Stimulated activated CD4-positive, alpha-beta T cell treated with anti-CD3 and anti-CD28 coated beads, Interleukin-1b, Interleukin-23, amount 100 ng/mL, for 48 hours (primary cell): ENCODE measurements at regions not wholly inside any gene's neighbourhood (a gene's known extent, or its start where the extent isn't known, plus 50 kb on each side); places are given as distances from the start of the nearest gene placed in this dataset.
"Not testable (repeated sequence)": the region's sequence is repeated elsewhere in the genome, so short reads cannot be mapped to it uniquely, and the experiment has no call there.

Experiments used
- DNase-seq: peaks from one replicate; pipeline ENCODE4 v3.0.0-alpha.2; 2020

DNA sequence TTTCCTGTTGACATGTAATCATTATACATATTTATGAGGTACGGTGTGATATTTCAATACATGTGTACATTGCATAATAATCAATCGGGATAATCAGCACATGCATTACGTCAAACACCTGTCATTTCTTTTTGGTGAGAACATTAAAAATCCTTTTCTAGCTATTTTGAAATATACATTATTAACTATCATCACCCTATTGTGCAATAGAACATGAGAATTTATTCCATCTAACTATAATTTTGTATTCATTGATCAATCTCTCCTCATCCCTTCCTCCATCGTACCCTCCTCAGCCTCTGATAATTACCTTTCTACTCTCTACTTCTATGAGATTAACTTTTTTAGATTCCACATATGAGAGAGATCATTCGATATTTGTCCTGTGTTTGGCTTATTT is 170.9 kb upstream of the GHR start:
- no peak for DNase-seq

DNA sequence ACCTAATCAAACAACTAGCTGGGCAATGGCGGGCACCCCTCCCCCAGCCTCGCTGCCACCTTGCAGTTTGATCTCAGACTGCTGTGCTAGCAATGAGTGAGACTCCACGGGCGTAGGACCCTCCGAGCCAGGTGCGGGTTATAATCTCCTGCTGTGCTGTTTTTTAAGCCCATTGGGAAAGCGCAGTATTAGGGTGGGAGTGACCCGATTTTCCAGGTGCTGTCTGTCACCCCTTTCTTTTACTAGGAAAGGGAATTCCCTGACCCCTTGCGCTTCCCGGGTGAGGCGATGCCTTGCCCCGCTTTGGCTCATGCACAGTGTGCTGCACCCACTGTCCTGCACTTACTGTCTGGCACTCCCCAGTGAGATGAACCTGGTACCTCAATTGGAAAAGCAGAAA is 163.3 kb upstream of the GHR start:
- DNase-seq, result not testable (repeated sequence)

- DNase-seq, result no peak
These were observed 156.1 kb upstream of the GHR start for GRCh38 chr5:42267091-42267490.

DNA sequence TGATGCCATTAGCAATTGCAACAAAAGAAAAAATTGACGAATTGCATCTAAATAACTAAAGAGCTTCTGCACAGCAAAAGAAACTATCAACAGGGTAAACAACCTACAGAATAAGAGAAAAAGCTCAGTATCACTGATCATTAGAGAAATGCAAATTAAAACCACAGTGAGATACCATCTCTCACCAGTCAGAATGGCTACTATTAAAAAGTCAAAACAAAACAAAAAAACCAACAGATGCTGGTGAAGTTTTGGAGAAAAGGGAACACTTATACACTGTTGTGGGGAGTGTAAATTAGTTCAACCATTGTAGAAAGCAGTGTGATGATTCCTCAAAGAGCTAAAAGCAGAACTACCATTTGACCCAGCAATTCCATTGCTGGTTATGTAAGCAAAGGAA is 155.1 kb upstream of the GHR start:
- not testable (repeated sequence) for DNase-seq

DNA sequence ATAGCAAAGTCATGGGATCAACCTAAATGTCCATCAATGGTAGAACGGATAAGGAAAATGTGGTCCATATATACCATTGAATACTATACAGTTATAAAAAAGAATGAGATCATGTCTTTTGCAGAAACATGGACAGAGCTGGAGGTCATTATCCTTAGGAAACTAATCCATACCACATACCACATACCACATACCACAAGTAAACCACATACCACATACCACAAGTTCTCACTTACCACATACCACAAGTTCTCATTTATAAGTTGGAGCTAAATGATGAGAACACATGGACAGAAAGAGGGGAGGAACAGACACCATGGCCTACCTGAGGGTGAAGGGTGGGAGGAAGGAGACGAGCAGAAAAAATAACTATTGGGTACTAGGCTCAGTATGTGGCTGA is 154.6 kb upstream of the GHR start:
- no peak for DNase-seq

- no peak for DNase-seq
These were observed 152.5 kb upstream of the GHR start for GRCh38 chr5:42270771-42271170.

- DNase-seq, result no peak
These were observed 148.3 kb upstream of the GHR start for GRCh38 chr5:42274913-42275312.

DNA sequence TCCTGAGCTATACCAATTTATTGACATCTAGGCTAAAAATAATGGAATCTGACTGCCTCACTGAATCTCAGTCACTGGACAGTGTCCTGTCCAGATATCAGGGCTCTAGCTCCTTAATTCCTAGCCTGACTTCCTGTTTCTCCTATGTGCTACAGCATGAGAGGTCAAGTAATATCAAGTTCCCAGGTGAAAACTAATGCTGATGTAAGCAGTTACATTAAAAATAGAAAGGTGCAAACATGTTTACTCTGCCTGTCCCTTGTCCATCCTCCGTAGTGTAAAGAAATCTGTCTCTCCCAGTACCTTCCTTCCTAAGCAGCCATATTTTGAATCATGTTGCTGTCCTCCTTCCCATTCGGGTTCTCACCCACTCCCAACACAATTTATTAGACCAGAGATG is 145.9 kb upstream of the GHR start:
- DNase-seq, result no peak

DNA sequence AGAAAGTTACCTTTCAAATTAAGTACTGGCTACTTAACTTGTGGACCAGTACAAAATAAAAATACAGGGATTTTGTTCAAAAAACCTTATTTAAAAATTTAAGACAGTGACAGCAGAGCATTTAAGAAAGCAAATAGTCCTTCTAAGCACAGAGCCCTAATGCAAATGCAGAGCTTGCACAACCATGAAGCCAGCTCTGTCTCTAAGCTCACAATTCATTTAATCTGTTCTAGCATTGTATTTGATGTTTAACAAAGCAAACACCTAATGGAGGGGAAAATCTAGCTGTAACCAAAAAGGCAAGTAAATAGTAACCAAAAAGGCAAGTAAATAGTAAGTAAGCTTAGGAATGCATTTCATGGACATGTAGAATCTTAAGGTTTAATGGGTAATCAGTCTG is 138.7 kb upstream of the GHR start:
- no peak for DNase-seq

GRCh38 chr5:42285230-42285629 is 138.0 kb upstream of the GHR start:
- DNase-seq, result no peak

- no peak for DNase-seq
These were observed 122.7 kb upstream of the GHR start for GRCh38 chr5:42300496-42300895.

DNA sequence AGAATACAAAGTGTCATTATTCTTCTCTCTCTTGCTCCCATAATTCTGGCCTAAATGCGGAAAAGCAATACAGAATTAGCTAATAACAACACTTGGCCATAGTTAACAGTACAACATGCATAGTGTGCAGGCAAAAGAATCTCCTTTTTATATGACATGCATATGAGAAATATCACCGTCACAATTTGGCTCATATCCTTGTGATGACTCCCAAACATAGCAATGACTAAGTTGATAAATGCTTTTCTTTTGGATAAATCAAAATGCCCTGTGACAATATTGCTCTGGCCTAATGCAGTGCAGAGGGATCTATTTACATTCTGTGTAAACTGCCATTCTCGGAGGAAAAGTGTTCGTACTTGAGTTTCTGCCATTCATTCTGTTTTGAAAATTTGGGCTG is 121.9 kb upstream of the GHR start:
- no peak for DNase-seq

GRCh38 chr5:42302186-42302585 is 121.1 kb upstream of the GHR start:
- no peak for DNase-seq

DNA sequence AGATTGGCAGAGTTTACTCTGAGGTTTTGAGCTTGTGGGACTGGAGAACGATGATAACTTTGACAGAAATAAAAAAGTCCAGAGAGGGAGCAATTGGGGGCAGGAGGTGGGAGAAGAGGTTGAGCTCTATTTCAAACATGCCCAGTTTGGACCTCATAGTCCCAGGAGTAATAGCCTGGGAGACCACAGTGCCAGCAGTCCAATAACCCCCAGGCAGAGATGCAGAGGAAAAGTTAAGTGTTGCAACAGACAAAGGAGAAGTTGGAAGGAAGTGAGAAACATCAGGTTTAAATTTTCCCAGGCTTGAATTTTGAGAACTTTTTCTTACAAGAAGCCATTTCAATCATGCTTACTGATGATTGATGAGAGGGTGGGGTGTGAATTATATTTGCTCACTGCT is 117.0 kb upstream of the GHR start:
- no peak for DNase-seq

DNA sequence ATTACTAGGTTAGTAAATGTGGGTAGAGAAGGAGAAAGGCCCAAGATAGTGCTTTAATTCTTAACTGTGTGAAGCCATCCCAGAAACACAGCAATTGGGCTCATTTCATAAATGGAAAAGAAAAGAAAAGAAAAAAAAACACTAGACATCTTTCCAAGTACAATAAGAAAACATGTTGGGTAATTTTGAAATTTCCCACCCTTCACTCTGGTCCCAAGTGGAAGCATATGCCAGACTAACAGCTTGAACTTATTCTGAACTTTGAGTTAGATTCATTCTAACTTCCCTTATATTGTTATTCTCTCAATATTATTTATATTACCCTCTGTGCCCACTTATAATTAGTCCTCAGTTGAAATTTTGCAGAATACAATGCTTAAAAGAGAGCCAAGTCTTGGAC is 113.4 kb upstream of the GHR start:
- DNase-seq, result no peak

DNA sequence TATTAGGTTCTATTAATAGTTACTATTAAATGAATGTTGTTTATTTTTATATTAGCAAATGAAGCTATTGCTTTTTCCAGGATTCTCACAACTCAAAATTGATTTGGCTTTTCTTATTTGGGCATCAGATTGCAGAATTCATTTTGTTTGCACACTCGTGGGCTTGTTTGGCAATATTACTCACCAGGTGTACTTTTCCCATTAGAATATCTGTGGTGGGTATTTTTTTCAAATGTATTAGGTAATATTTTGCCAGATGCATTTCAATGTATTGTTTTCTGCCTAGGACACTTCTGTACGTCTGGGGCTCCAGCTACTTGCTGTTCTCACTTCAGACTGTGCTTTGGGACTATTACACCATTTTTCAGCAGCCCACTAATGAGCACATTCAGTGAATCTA is 108.0 kb upstream of the GHR start:
- DNase-seq, result no peak

DNA sequence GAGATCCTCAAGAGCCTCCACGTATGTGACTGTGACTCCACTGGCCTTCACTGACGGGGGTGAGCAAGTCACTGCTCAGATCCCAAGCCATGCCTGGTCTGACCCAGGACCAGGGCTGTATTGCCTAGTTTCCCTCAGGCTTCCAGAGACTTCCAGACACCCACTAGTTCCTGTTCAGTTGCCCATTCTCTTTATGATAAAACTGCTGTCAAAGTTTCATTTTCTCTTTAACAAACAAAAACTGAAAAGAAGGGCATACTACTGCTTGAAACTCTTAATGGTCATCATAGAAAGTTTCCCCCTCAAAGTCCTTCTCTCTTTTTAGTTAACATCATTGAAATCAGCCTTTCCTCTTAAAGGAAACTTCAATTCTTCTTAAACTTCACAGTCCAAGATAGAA is 105.7 kb upstream of the GHR start:
- DNase-seq, result no peak

DNA sequence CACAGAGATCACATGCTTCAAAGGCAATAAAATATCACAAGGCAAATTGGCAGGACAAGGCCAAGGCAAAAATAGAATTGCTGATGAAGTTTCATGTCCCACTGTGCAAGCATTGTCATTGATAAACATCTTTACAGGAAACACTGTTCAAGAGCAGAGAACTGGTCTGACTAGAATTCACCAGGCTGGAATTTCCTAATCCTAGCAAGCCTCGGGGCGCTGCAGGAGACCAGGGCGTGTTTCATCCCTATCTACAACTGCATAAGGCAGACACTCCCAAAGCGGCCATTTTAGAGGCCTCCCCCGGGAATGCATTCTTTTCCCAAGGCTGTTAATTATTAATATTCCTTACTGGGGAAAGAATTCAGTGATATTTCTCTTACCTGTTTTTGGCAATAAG is 103.7 kb upstream of the GHR start:
- not testable (repeated sequence) for DNase-seq

- DNase-seq, result no peak
These were observed 101.5 kb upstream of the GHR start for GRCh38 chr5:42321785-42322184.

GRCh38 chr5:42337143-42337542 is 86.1 kb upstream of the GHR start:
- DNase-seq, result no peak

DNA sequence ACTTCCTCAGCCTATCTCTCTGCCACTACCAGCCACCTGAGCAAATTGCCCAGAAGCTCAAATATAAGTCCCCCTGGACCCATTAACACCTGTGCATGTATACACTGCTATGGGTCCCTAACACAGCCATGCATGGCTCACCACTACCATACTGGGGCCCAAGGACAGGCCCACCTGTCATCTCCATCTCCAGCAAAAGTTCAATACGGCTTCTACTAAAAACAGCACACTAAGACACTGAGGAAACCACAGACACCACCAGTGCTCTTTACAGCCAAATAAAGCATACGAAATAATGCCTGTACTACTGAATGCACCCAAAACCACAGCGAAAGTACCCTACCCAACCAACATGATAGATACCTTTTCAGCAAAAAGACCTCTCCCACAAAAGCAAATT is 85.6 kb upstream of the GHR start:
- DNase-seq, result no peak

DNA sequence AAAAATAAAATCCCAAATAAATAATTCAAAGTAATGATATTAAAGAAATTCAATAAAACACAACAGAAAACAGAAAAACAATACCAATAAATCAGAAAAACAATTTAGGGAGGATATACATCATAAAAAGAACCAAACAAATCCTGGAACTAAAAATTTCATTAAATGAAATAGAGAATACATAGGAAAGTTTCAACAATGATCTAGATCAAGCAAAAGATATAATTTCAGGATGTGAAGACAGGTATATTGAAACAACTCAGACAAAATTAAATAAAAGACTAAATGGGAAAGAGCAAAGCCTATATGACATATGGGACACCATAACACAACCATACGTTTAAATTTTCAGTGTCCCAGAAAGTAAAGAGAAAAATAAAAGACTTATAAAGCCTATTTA is 85.1 kb upstream of the GHR start:
- DNase-seq, result no peak

- DNase-seq, result no peak
These were observed 74.1 kb upstream of the GHR start for GRCh38 chr5:42349163-42349562.

GRCh38 chr5:42351956-42352355 is 71.3 kb upstream of the GHR start:
- DNase-seq, result no peak

DNA sequence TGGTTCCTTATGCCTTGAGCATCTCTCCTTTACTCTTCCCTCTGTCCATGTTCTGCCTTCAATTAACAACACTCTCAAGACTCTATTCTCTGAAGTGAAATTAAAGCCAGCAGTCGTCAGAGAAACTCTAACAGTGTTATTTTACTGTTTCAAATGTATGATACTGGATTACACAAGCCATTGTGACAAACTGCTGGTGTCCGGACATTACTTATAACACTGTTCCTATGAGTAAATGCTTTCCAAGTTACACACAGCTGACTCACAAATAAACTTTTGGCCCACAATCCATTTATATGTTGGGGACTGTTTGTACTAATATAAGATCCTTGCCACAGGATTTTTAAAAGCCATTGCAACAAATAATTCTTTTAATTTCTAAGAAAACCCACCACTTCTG is 63.2 kb upstream of the GHR start:
- no peak for DNase-seq

- no peak for DNase-seq
These were observed 62.5 kb upstream of the GHR start for GRCh38 chr5:42360616-42361314.
